ENCODE measurements at regions not wholly inside any gene's neighbourhood (a gene's known extent, or its start where the extent isn't known, plus 50 kb on each side); places are given as distances from the start of the nearest gene placed in this dataset.

DNA sequence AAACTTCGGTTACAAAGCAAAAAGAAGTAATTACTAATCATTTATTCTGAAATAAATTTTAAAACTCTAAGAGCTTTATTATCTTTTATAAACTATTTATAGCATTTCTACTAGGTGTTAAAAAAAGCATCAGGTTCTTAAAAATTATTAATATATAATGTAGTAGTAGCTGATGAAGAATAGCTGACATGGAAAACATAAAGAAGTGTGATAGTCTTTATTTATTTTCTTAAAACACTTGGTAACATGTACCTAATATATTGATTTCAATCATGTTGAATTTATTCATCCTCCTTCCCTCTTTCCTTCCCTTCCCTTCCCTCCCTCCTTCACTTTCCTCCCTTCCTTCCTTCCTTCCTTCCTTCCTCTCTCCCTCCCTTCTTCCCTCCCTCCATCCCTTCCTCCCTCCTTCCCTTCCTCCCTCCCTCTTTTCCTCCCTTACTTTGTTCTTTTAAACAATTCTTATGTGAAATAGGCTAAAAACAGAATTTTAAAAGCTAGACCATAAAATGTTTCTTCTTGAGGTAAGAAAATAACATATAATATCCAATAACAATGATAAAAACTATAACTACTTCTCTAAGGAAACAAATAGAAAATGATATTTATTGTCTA, 913.9 kb upstream of the MAP3K7 start:
- TF ChIP-seq, protein P1, sequence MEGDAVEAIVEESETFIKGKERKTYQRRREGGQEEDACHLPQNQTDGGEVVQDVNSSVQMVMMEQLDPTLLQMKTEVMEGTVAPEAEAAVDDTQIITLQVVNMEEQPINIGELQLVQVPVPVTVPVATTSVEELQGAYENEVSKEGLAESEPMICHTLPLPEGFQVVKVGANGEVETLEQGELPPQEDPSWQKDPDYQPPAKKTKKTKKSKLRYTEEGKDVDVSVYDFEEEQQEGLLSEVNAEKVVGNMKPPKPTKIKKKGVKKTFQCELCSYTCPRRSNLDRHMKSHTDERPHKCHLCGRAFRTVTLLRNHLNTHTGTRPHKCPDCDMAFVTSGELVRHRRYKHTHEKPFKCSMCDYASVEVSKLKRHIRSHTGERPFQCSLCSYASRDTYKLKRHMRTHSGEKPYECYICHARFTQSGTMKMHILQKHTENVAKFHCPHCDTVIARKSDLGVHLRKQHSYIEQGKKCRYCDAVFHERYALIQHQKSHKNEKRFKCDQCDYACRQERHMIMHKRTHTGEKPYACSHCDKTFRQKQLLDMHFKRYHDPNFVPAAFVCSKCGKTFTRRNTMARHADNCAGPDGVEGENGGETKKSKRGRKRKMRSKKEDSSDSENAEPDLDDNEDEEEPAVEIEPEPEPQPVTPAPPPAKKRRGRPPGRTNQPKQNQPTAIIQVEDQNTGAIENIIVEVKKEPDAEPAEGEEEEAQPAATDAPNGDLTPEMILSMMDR (IDR thresholded peaks at IDR 0.05) = no peak
- TF ChIP-seq POLR2A (IDR thresholded peaks at IDR 0.05) = no peak
